GM12878 (cell line): ENCODE measurements at regions not wholly inside any gene's neighbourhood (a gene's known extent, or its start where the extent isn't known, plus 50 kb on each side); places are given as distances from the start of the nearest gene placed in this dataset.

Experiments used
- BMI1 ChIP-seq: fragments of 450-650 bp; IDR thresholded peaks from 2 replicates; pipeline ENCODE4 v1.6.1; 2016; ENCODE audit warnings: mild to moderate bottlenecking, moderate library complexity, borderline replicate concordance
- POLR2A ChIP-seq: IDR thresholded peaks from 2 replicates; pipeline ENCODE4 v1.6.1; 2011; ENCODE audit warnings: low read depth, mild to moderate bottlenecking, low read length
- SMC3 ChIP-seq: IDR thresholded peaks from 2 replicates; pipeline ENCODE4 v1.6.1; 2011; ENCODE audit warnings: low read length, improper control_type of control experiment, borderline replicate concordance
- TF ChIP-seq, protein P1 (sequence below), 3 experiments: IDR thresholded peaks in 2 of 3; conservative IDR thresholded peaks in 1 of 3; 2 replicates each; pipeline ENCODE4 v1.5.1; 2011; ENCODE audit warnings: low read depth in 3 of 3, low read length in 3 of 3, mild to moderate bottlenecking in 3 of 3, control low read depth in 2 of 3, moderate library complexity in 2 of 3, inconsistent platforms in 1 of 3, mixed read lengths in 1 of 3; ENCODE audit not compliant: control insufficient read depth in 2 of 3, insufficient read depth in 1 of 3; ENCODE audit errors: extremely low read depth in 1 of 3
- TF ChIP-seq, protein P2 (sequence below): IDR thresholded peaks from 2 replicates; pipeline ENCODE4 v1.6.1; 2011; ENCODE audit warnings: borderline replicate concordance, low read depth, mild to moderate bottlenecking, moderate library complexity, low read length; ENCODE audit not compliant: insufficient read depth, poor library complexity, severe bottlenecking

DNA sequence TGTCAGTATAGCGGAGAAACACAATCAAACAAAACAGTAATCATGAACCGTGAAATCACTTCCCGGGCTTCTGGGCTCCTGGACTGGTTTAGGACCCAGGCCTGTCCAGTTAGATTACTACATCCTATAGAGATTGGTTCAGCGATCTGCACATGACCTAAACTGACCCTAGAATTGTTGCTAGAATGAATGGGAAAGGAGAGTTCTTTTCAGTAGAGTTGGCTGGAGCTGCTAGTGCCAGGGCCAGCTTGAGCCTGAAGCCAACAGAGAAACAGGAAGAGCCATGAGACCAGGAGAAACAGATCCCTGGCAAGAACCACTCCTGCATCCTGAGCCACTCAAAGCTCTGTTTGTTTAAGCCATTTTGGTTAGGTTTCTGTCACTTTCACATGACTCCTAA is 474.3 kb upstream of the C1orf87 start:
- TF ChIP-seq SMC3 (no peak), POLR2A (no peak), BMI1 (no peak)
- TF ChIP-seq, protein P1, sequence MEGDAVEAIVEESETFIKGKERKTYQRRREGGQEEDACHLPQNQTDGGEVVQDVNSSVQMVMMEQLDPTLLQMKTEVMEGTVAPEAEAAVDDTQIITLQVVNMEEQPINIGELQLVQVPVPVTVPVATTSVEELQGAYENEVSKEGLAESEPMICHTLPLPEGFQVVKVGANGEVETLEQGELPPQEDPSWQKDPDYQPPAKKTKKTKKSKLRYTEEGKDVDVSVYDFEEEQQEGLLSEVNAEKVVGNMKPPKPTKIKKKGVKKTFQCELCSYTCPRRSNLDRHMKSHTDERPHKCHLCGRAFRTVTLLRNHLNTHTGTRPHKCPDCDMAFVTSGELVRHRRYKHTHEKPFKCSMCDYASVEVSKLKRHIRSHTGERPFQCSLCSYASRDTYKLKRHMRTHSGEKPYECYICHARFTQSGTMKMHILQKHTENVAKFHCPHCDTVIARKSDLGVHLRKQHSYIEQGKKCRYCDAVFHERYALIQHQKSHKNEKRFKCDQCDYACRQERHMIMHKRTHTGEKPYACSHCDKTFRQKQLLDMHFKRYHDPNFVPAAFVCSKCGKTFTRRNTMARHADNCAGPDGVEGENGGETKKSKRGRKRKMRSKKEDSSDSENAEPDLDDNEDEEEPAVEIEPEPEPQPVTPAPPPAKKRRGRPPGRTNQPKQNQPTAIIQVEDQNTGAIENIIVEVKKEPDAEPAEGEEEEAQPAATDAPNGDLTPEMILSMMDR (IDR thresholded peaks at IDR 0.05 in 2 of 3, conservative IDR thresholded peaks at IDR 0.05 in 1 of 3; ENCODE audit: control insufficient read depth in 2 of 3, extremely low read depth in 1 of 3, insufficient read depth in 1 of 3, low read depth in 3 of 3, low read length in 3 of 3), result no peak
- TF ChIP-seq, protein P2, sequence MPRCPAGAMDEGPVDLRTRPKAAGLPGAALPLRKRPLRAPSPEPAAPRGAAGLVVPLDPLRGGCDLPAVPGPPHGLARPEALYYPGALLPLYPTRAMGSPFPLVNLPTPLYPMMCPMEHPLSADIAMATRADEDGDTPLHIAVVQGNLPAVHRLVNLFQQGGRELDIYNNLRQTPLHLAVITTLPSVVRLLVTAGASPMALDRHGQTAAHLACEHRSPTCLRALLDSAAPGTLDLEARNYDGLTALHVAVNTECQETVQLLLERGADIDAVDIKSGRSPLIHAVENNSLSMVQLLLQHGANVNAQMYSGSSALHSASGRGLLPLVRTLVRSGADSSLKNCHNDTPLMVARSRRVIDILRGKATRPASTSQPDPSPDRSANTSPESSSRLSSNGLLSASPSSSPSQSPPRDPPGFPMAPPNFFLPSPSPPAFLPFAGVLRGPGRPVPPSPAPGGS, result no peak
